Right lobe of liver (tissue), 6 donors: ENCODE measurements at regions not wholly inside any gene's neighbourhood (a gene's known extent, or its start where the extent isn't known, plus 50 kb on each side); places are given as distances from the start of the nearest gene placed in this dataset.

Source experiments
- ATAC-seq, 4 donors: fragments of 200-7000 bp; cut with Tn5 transposase; one replicate each; pipeline ENCODE4 v1.9.1; 2020; ENCODE audit warnings: mild to moderate bottlenecking in 4 of 4, moderate library complexity in 4 of 4
- DNase-seq, 3 donors: peaks; one replicate each; pipeline ENCODE4 v3.0.0-alpha.2; 2020
- H3K27ac ChIP-seq, 3 donors: fragments of 200-600 bp; one replicate each; pipeline ENCODE4 v1.8.0; 2022
- H3K27me3 ChIP-seq, 2 donors: fragments of 200-600 bp; one replicate each; pipeline ENCODE4 v1.8.0; 2022
- H3K36me3 ChIP-seq, 4 donors: fragments of 200-600 bp; sonication (generic) in 1 of 4; one replicate each; pipeline versions ENCODE4 v1.5.1 to v1.8.0; 2017 to 2022; ENCODE audit warnings: control low read depth in 1 of 4
- H3K4me1 ChIP-seq, 4 donors: fragments of 200-600 bp; sonication (generic) in 1 of 4; one replicate each; pipeline versions ENCODE4 v1.5.1 to v1.8.0; 2017 to 2022; ENCODE audit warnings: control low read depth in 1 of 4
- H3K4me3 ChIP-seq, 3 donors: fragments of 200-600 bp; one replicate each; pipeline ENCODE4 v1.8.0; 2022
- H3K9me3 ChIP-seq, 4 donors: fragments of 200-600 bp; sonication (generic) in 1 of 4; one replicate each; pipeline versions ENCODE4 v1.5.1 to v1.8.0; 2017 to 2022; ENCODE audit warnings: control low read depth in 1 of 4
- CTCF ChIP-seq, 4 donors: fragments of 200-600 bp in 3 of 4; fragments of 450-650 bp in 1 of 4; IDR thresholded peaks; one replicate each; pipeline versions ENCODE4 v1.5.1 to v1.8.0; 2016 to 2022; ENCODE audit warnings: antibody characterized with exemption in 4 of 4, mild to moderate bottlenecking in 2 of 4
- POLR2A ChIP-seq: fragments of 450-650 bp; IDR thresholded peaks from one replicate; pipeline ENCODE4 v1.6.1; 2017; ENCODE audit warnings: antibody characterized with exemption, mild to moderate bottlenecking
- WGBS: methylation state at CpG from one replicate; pipeline ENCODE4 v1.1.6; 2018; ENCODE audit warnings: low coverage, low lambda C conversion rate; ENCODE audit not compliant: insufficient coverage; ENCODE audit errors: missing lambda C conversion rate; 5-methylcytosine and 5-hydroxymethylcytosine counted together
- intact Hi-C, 2 donors: fragments of 100-400 bp; cut with DNase I; formaldehyde crosslinking; loops; one replicate each; pipeline versions ENCODE4 v1.11.2 to v1.14.1; 2022
- donor health status: DM: no; HTN: yes; CAD: no.
- donor health status: DM: no; HTN: no; CAD: no.
- donor health status: DM: no; HTN: no; CAD: no.
- donor health status: DM: no; HTN: yes; CAD: no.
- donor health status: DM: no; HTN: yes; CAD: no.

GRCh38 chr4:180710628-180711337, 1532.4 kb upstream of the TENM3 start:
- intact Hi-C loops, result no loop called here

GRCh38 chr4:180717451-180718033, 1525.7 kb upstream of the TENM3 start:
- Histone ChIP-seq H3K27me3 (no peaks in the 10 kb centered on the region), H3K36me3 (no peaks in the 10 kb centered on the region), H3K27ac (no peak overlapping the region), H3K9me3 (no peaks in the 10 kb centered on the region), H3K4me3 (no peak overlapping the region), H3K4me1 (no peaks in the 10 kb centered on the region)
- intact Hi-C loops, result no loop called here
- TF ChIP-seq CTCF (IDR thresholded peaks at IDR 0.05) (no peak), POLR2A (no peak)
- WGBS, result 38% methylated on average over 4 of the region's 4 CpGs
- DNase-seq (no peak), ATAC-seq (no peak)

More at GRCh38 chr4:180710628-180711337, 1532.4 kb upstream of the TENM3 start:
- H3K9me3 ChIP-seq, result no peaks in the 10 kb centered on the region
- no peak for DNase-seq
- no peaks in the 10 kb centered on the region for H3K27me3 ChIP-seq
- no peaks in the 10 kb centered on the region for H3K4me1 ChIP-seq
- H3K4me3 ChIP-seq, result no peak overlapping the region
- no peak overlapping the region for H3K27ac ChIP-seq
- WGBS, result 25% methylated on average over 5 of the region's 5 CpGs
- TF ChIP-seq POLR2A (no peak), CTCF (IDR thresholded peaks at IDR 0.05) (no peak)
- no peaks in the 10 kb centered on the region for H3K36me3 ChIP-seq
- no peak for ATAC-seq

GRCh38 chr4:180721356-180721755, 1521.8 kb upstream of the TENM3 start:
- H3K4me1 ChIP-seq, result no peaks in the 10 kb centered on the region
- DNase-seq (no peak), ATAC-seq (no peak)
- intact Hi-C loops, result no loop called here
- H3K4me3 ChIP-seq, result no peak overlapping the region
- no peak for TF ChIP-seq POLR2A
- no peak for TF ChIP-seq CTCF (IDR thresholded peaks at IDR 0.05)
- 56% methylated on average over 6 of the region's 6 CpGs for WGBS
- no peak overlapping the region for H3K27ac ChIP-seq
- no peaks in the 10 kb centered on the region for H3K27me3 ChIP-seq
- no peaks in the 10 kb centered on the region for H3K9me3 ChIP-seq
- H3K36me3 ChIP-seq, result no peaks in the 10 kb centered on the region

GRCh38 chr4:180726611-180727010, 1516.6 kb upstream of the TENM3 start:
- intact Hi-C loops, result no loop called here
- 35% methylated on average over 6 of the region's 6 CpGs for WGBS
- Histone ChIP-seq H3K36me3 (no peaks in the 10 kb centered on the region), H3K27ac (no peak overlapping the region), H3K4me1 (no peaks in the 10 kb centered on the region), H3K9me3 (no peaks in the 10 kb centered on the region), H3K4me3 (no peak overlapping the region), H3K27me3 (no peaks in the 10 kb centered on the region)
- TF ChIP-seq CTCF (IDR thresholded peaks at IDR 0.05) (no peak), POLR2A (no peak)
- no peak for ATAC-seq
- no peak for DNase-seq
